HG03432 (cell line): ENCODE measurements at regions not wholly inside any gene's neighbourhood (a gene's known extent, or its start where the extent isn't known, plus 50 kb on each side); places are given as distances from the start of the nearest gene placed in this dataset.

ENCODE experiments used
- ATAC-seq: cut with Tn5 transposase; IDR thresholded peaks from one replicate; pipeline ENCODE4 v1.9.1; 2021; ENCODE audit warnings: mild to moderate bottlenecking, moderate library complexity; ENCODE audit not compliant: unreplicated experiment

DNA sequence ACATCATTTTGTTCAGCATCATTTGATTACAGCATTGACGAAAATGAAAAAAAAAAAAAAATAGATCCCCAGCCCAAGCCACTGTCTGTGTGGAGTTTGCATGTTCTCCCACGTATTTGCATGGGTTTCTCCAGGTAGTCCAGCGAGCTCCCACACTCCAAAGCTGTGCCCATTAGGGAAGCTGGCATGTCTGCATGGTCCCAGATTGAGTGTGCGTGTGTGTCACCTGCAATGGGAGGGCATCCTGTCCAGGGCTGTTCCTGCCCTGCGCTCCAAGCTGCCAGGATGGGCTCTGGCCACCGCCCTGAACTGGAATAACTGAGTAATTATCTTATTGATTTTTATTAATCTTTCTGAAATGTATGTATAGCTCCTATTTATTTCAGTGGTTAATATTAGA is 88.6 kb downstream of the KLF12 start:
- no peak for ATAC-seq

- no peak for ATAC-seq
Measured at GRCh38 chr13:74043237-74043636, 91.0 kb downstream of the KLF12 start.

GRCh38 chr13:74040200-74040599 is 94.0 kb downstream of the KLF12 start:
- ATAC-seq: peak; percentile 90

- no peak for ATAC-seq
Measured at GRCh38 chr13:74039667-74040066, 94.5 kb downstream of the KLF12 start.

DNA sequence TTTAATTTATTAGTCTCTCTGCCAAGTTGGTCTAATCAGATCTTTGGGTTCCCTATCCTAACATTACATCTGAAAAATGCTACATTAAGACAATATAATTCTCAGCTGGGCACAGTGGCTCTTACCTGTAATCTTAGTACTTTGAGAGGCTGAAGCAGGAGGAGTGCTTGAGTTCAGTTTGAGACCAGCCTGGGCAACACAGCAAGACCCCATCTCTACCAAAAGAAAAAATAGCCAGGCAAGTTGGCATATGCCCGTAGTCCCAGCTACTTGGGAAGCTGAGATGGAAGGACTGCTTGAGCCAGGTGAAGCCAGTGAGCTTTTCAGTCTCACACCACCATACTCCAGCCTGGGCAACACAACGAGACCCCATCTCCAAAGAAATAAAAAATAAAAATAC is 95.0 kb downstream of the KLF12 start:
- ATAC-seq: no peak

DNA sequence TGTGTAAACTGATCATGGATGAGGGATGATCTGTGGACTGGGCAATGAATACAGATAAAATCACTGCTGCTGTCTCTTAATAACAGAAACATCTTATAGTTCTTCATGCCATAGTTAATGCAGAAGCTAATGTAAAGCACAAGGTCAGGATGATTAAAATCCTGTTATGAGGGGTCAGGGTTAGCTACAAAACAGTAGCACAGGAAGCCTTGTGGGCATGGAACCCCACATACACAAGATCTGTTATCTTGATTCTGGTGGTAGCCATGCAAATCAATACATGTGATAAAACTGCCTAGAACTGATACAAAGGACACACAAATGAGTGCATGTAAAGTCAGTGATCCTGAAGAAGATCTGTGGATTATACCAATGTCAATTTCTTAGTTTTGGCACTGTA is 96.4 kb downstream of the KLF12 start:
- no peak for ATAC-seq

DNA sequence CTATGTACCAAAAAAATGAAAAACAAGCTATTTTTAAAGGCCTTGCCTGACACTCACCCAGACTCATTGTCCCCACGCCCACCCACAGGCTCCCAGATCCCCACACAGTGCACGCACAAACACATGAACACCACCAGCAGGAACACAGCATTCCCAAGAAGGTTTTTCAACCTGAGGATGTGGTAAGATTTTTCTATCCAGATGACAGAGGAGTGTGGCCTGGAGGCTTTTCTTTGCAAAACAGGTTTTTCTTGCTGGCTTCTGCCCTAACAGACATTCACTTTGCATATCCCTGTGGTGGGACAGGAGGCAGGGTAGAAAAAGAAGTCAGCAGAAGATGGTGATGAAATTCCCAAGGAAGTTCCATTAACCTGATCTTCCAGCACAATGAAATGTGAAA is 97.8 kb downstream of the KLF12 start:
- ATAC-seq: no peak

DNA sequence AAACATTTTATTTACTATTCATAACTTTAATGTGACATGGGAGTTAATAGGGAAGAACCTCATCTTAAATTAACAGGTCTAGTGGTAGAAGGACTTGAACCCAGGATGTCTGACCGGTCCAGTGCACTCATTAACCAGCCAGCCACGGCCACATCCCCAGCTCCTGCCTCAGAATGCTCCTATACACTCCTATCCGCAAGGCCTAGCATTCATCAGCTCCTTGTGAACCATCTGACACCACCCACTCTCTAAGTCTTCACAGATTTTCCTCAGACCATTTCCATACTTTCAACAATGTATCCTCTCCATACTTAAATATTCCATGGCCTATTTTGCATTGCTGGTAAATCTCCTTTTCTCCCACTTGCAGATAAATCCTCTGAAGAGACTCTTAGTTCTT is 98.3 kb downstream of the KLF12 start:
- ATAC-seq: no peak

GRCh38 chr13:74032325-74032724 is 101.9 kb downstream of the KLF12 start:
- ATAC-seq: no peak

- ATAC-seq: peak; percentile 45
Measured at GRCh38 chr13:74027161-74027779, 106.9 kb downstream of the KLF12 start.

DNA sequence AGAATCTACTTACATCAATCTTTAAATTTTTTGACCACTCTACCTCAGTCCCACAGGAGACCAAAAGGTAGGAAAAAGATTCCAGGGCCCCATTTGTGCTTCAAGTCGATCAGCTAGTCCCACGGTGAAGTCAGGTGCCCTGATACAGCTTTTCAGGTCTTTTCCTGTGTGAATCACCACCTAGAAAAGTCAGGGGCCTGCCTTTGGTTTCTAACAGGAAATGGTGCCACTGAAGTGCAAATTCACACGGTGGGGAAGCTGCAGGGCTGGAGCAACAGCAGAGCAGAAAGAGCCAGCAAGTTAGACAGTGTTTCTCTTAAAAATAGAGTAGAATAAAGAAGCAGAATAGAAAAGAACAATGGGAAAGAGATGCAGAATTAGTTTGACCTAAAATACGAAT is 107.5 kb downstream of the KLF12 start:
- peak; percentile 94 for ATAC-seq

DNA sequence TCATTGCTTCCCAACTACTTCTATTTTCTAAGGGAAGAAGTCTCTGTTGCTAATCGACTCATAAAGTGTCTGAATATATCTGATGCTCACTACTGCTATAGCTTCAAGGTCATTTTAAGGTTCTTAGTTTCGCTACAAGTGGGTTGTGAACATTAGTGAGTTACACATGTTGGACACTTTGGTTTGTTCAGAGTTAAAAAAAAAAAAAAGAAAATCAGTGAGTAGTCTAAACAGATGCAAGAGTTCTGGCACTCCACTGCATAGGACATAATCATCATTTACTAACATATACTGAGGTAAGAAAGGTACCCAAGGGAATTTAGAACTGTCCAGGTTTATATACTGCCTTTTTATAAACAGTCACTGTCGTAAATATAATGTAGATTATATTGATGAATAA is 108.8 kb downstream of the KLF12 start:
- ATAC-seq: peak; percentile 30

DNA sequence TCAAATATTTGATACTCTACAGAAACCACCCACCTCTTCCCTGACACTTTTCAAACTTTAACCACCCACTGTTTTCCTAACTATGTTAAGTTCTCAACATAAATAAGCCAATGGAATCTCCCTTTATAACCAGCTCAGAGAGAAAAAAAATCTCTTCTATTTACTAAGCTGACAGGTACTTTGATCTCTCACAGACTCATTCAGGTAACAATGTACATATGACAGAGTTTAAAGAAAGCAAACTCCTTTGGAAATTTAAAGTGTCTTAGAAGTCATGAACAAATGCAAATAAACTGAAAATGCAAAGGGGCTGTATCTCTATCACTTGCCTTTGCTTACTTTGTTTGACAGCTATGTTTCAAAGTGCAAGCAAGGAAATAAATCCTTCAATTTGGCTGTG is 109.3 kb downstream of the KLF12 start:
- ATAC-seq: no peak

DNA sequence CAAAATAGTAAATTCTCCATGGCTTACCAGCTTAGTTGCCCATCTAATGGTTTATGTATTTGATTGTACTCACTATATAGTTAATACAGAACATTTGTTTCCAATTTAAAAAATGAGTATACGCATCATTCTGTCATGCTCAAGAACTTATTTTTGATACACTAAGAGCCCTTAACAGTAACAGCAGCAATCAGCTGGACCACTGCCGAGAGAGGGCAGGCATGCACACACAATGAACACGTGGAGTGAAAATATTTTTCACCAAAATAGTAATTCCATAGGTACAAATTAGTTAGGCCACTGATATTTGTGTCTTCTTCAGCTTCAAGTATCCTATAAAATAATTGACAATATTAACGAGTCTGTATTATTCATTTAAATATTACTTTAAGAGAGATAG is 109.9 kb downstream of the KLF12 start:
- ATAC-seq: no peak

DNA sequence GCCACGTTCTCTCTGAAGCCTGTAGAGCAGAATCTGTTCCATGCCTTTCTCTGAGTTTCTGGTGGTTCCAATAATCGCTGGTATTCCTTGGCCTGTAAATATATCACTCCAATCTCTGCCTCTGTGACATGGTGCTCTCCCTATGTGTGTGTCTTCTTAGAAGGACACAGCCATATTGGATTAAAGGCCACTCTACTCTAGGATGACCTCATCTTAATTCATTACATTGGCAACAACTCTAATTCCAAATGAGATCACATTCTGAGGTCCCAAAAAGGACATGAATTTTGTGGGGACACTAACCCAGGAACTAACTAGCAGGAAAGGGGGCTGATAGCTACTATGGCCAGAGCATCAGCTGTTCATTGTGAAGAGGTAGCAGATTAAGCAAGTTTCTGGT is 110.7 kb downstream of the KLF12 start:
- no peak for ATAC-seq

DNA sequence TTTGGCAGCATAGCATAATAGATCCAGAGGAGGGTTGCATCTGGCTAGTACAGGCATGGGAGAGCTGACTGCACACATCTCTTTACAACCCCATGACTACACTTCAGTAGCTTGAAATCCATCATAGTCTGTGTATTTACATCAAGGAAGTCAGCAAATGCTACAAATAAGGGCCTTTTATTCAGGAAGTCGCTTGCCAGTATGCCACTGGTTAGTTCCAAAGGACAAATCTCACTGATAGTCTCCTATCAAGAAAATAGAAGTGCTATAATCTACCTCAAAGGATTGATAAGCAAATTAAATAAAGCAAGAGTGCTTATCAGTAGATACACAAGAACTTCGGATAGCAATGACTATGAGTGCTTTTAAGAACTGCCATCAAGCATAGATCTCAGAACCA is 112.7 kb downstream of the KLF12 start:
- ATAC-seq: no peak

DNA sequence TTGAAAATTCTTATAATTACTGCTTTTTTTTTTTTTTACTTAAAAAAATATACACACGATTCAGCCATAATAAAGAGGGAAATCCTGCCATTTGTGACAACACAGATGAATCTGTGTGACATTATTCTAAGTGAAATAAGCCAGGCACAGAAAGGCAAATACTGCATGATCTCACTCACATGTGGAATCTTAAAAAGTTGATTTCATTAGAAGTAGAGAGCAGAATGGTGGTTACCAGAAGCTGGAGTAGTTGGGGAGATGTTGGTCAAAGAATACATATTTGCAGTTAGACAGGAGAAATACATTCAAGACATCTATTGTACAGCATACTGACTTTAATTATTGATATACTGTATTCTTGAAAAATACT is 116.2 kb downstream of the KLF12 start:
- no peak for ATAC-seq

GRCh38 chr13:74017301-74018061 is 116.7 kb downstream of the KLF12 start:
- peak; percentile 92 for ATAC-seq

DNA sequence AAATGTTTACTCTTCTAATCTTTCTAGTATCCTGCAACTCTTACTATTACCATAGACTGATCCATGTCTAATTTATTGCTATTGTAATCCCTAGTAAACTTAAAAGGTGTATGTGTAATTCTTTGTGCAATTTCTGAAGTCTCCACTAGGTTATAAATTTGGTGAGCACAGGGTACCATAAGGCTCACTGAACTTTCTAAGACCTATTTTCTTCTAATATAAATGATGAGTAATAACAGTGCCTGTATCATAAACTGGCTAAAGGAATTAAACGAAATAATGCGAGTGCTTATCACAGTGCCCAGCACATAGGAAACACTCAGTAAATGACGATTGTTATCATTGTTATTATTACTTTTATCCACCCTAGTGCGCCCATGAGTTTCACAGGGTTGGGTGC is 119.1 kb downstream of the KLF12 start:
- ATAC-seq: no peak

GRCh38 chr13:74009100-74009668 is 125.0 kb downstream of the KLF12 start:
- ATAC-seq: no peak

- ATAC-seq: no peak
Measured at GRCh38 chr13:74006666-74007065, 127.5 kb downstream of the KLF12 start.

- no peak for ATAC-seq
Measured at GRCh38 chr13:74005320-74006157, 128.7 kb downstream of the KLF12 start.
